ENCODE measurements at regions not wholly inside any gene's neighbourhood (a gene's known extent, or its start where the extent isn't known, plus 50 kb on each side); places are given as distances from the start of the nearest gene placed in this dataset.

DNA sequence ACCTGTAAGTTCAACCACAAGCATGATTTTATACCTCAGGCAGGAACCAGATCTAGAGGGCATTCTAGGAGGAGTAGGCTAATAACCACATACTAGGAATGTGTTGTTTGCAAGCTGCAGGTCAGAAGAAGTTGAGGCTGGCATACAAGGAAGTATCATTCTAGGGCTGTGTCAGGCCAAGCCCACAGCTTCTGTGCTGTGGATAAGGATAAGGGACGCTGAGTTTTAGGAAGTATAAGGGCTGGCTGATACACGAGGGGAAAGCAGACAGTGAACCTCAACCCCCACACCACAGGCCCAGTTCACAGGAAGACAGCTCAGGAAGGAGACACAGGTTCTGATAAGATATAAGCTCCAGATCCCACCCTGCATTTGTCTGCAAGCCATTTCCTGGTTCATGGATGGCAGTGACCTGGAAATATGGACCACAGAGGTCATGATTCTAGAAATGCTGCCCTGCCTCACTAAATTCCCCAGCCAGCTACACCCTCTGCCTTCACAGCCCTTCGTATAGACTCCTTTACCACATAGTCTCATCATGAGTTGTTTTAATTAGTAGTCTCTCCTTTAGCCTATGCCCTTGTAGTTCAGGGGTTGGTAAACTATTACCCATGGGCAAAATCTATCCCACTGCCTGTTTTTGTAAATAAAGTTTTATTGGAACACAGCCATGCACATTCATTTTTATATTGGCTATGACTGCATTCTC lies 260.7 kb downstream of the OPA1 start:
- no TSS peak for BruUV-seq (replicated peaks)
- H2AFZ ChIP-seq (ENCODE audit: low read depth, low read length, poor library complexity, severe bottlenecking): peak overlapping the region; percentile 46
- no peak overlapping the region for H3K9ac ChIP-seq (ENCODE audit: low read length)
- no peaks in the 10 kb centered on the region for H3K36me3 ChIP-seq (ENCODE audit: control insufficient read depth in 1 of 2, insufficient read depth in 2 of 2, low read length in 2 of 2)
- H3K27ac ChIP-seq (ENCODE audit: low read depth, low read length): no peak overlapping the region
- no peak overlapping the region for H3K4me2 ChIP-seq (ENCODE audit: low read length)
- peak; percentile 34; the same call in 1 of the 2 replicates for ATAC-seq
- intact Hi-C loops (cut with micrococcal nuclease): no loop called here
- DNase-seq (ENCODE audit: low read depth, low spot score): no peak
- ChIA-PET RAD21 (ENCODE audit: low non-redundant PET in 1 of 2, low total read pairs in 2 of 2, uncharacterized antibody in 2 of 2, unreplicated experiment in 2 of 2) (no interaction called here), POLR2A (interaction anchor here (0.7 kb wide), 1 partner anchor 65 kb away, joined by 4 read pairs; no protein-coding TSS in a partner anchor), CTCF (no interaction called here)
- no peaks in the 10 kb centered on the region for H3K79me2 ChIP-seq (ENCODE audit: insufficient read depth, low read length)
- H4K20me1 ChIP-seq (ENCODE audit: insufficient read depth): no peaks in the 10 kb centered on the region
- TF ChIP-seq, protein P1, sequence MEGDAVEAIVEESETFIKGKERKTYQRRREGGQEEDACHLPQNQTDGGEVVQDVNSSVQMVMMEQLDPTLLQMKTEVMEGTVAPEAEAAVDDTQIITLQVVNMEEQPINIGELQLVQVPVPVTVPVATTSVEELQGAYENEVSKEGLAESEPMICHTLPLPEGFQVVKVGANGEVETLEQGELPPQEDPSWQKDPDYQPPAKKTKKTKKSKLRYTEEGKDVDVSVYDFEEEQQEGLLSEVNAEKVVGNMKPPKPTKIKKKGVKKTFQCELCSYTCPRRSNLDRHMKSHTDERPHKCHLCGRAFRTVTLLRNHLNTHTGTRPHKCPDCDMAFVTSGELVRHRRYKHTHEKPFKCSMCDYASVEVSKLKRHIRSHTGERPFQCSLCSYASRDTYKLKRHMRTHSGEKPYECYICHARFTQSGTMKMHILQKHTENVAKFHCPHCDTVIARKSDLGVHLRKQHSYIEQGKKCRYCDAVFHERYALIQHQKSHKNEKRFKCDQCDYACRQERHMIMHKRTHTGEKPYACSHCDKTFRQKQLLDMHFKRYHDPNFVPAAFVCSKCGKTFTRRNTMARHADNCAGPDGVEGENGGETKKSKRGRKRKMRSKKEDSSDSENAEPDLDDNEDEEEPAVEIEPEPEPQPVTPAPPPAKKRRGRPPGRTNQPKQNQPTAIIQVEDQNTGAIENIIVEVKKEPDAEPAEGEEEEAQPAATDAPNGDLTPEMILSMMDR (IDR thresholded peaks at IDR 0.05 in 2 of 3, conservative IDR thresholded peaks at IDR 0.05 in 1 of 3; ENCODE audit: borderline replicate concordance in 1 of 3, insufficient read depth in 1 of 3, low read depth in 2 of 3, low read length in 2 of 3): no peak
- TF ChIP-seq ZFX (IDR thresholded peaks at IDR 0.05): 0 out of 2 replicates have a peak, but pooled peaks have one; percentile 9
- TF ChIP-seq CBX3 (IDR thresholded peaks at IDR 0.05; ENCODE audit: low read depth): no peak
- no peak for TF ChIP-seq YY1 (IDR thresholded peaks at IDR 0.05; ENCODE audit: extremely low read depth, insufficient replicate concordance, low read depth, low read length)
- no peak for TF ChIP-seq POLR2AphosphoS5 (IDR thresholded peaks at IDR 0.05; ENCODE audit: low read depth, low read length)
- no peak for TF ChIP-seq ELF1 (IDR thresholded peaks at IDR 0.05; ENCODE audit: borderline replicate concordance, low read depth)
- no peak for TF ChIP-seq SRF (IDR thresholded peaks at IDR 0.05; ENCODE audit: low read depth)
- no peak for TF ChIP-seq POLR2A (IDR thresholded peaks at IDR 0.05; ENCODE audit: borderline replicate concordance, extremely low read depth, insufficient read depth, insufficient read length)
- no peak for TF ChIP-seq TCF7L2 (IDR thresholded peaks at IDR 0.05; ENCODE audit: borderline replicate concordance, extremely low read depth, insufficient read depth, insufficient read length)
- no peaks in the 10 kb centered on the region for H3K9me3 ChIP-seq (ENCODE audit: control insufficient read depth in 1 of 2, insufficient read depth in 1 of 2, low read depth in 1 of 2, low read length in 2 of 2)
- H3K27me3 ChIP-seq (ENCODE audit: insufficient read depth, low read length): no peaks in the 10 kb centered on the region
- peaks cover 11 to 23% of the 10 kb centered on the region in 2 experiments; a peak in 3 of 4 replicates for H3K4me1 ChIP-seq (ENCODE audit: control insufficient read depth in 1 of 2, insufficient read depth in 2 of 2, low read length in 2 of 2)
- H3K4me3 ChIP-seq (replicated peaks in 1 of 2; ENCODE audit: low read depth in 1 of 2, low read length in 2 of 2): no peak overlapping the region
- no peaks in the 10 kb centered on the region for H3K9me2 ChIP-seq (ENCODE audit: insufficient read depth)
